Cardiac fibroblast (primary cell): ENCODE measurements at regions not wholly inside any gene's neighbourhood (a gene's known extent, or its start where the extent isn't known, plus 50 kb on each side); places are given as distances from the start of the nearest gene placed in this dataset.

ENCODE experiments used
- DNase-seq, 2 donors: peaks; one replicate each; pipeline versions ENCODE4 v3.0.0 to v3.0.0-alpha.2; 2010; ENCODE audit warnings: low read depth in 2 of 2
- H3K4me3 ChIP-seq, 2 donors: replicated peaks in 1 of 2; 1 replicate in 1 of 2; 2 replicates in 1 of 2; pipeline ENCODE4 v1.5.1; 2011; ENCODE audit warnings: low read depth in 2 of 2, low read length in 2 of 2, mild to moderate bottlenecking in 2 of 2, moderate library complexity in 1 of 2
- CTCF ChIP-seq: IDR thresholded peaks from one replicate; pipeline ENCODE4 v1.5.1; 2011; ENCODE audit warnings: low read depth, mild to moderate bottlenecking, low read length, inconsistent platforms

DNA sequence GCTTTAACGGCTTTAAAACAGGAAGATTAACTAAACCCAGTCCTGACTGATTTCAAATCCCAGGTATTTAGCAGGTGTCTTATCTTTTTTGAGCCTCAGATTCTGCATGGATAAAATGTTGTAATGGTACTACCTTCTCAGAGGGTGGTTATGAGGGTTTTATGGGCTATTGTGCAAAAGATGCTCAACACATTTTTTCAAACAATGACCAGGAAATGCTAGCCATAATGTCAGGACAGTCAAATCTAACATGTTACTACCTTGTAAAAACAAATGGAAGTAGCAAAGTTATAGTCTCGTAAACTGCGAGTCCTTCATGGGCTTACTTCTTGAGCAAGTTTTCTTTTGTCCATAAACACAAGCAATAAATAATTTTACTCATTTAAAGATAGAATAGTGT, 162.1 kb upstream of the TFPI start:
- H3K4me3 ChIP-seq = no peak overlapping the region
- no peak for DNase-seq
- no peak for TF ChIP-seq CTCF

- no peak overlapping the region for H3K4me3 ChIP-seq
- TF ChIP-seq CTCF = no peak
- DNase-seq = no peak
These were observed 163.9 kb upstream of the TFPI start for GRCh38 chr2:187718092-187718491.

DNA sequence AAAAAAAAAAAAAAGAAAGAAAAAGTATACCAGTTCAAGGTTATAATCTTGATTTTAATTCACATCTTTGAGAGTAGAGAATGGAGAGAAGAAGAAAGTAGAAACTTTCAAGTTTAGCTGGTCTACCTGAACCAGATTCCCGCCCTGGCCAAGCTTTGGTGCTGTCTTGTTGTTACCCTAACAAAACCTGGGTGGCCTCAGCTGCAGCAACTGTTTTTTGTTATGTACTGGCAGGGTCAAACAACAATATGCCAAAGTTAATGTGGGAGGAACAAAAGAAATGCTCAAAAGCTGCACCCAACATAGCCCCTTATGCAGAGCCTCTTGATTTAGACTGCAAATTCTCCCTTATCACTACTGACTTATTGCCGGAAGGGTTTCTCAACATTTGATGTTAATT, 165.3 kb upstream of the TFPI start:
- H3K4me3 ChIP-seq = no peak overlapping the region
- no peak for DNase-seq
- no peak for TF ChIP-seq CTCF

GRCh38 chr2:187748958-187749357, 194.7 kb upstream of the TFPI start:
- DNase-seq = no peak
- no peak for TF ChIP-seq CTCF
- H3K4me3 ChIP-seq = no peak overlapping the region

GRCh38 chr2:187749804-187750431, 195.7 kb upstream of the TFPI start:
- no peak for TF ChIP-seq CTCF
- no peak for DNase-seq
- H3K4me3 ChIP-seq = no peak overlapping the region

GRCh38 chr2:187768995-187769394, 214.8 kb upstream of the TFPI start:
- H3K4me3 ChIP-seq = no peak overlapping the region
- no peak for DNase-seq
- no peak for TF ChIP-seq CTCF

- H3K4me3 ChIP-seq = no peak overlapping the region
- TF ChIP-seq CTCF = no peak
- DNase-seq = no peak
These were observed 215.2 kb upstream of the TFPI start for GRCh38 chr2:187769437-187769836.
